ENCODE measurements at regions not wholly inside any gene's neighbourhood (a gene's known extent, or its start where the extent isn't known, plus 50 kb on each side); places are given as distances from the start of the nearest gene placed in this dataset.
A peak's percentile ranks its signal among the peaks of the same experiment; 100 is the strongest.

DNA sequence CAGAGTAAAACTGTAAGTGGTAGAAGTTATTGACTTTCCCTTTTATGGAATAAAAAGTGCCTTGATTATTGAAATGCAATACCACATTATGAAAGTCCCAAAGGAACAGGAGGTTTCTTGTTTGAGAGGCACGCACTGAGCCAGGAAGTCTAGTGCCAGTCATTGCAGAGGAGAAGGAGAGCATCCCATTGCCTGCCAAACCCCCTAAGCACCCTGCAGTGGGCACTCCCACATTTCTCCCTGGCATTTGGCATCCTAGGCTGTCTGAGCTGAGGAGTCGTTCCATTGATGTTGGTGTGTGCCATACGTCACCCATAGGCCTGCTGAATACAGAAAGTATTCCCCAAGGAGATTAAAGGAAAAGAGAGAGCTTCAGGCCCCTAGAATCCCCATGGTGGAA, 85.7 kb upstream of the MBNL2 start:
- DNase-seq: no peak

DNA sequence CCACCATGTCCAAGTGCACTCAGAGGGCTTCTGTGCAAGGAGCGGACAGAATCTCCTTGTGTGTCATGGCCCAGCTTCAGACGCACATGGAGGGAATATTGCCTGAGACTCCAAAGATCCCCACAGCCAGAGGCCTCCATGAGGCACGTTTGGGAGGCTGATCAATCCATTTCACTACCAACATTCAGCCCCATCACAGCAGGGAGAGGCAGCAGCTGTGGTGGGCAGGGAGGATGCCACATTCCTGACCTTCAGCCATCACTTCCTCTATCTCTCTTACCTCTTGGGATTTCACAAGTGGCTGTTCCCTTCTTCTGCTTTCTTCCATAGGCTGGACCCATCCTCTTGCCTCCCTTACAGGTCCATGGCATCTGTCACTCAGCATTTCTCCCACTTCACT, 82.4 kb upstream of the MBNL2 start:
- no peak for DNase-seq

DNA sequence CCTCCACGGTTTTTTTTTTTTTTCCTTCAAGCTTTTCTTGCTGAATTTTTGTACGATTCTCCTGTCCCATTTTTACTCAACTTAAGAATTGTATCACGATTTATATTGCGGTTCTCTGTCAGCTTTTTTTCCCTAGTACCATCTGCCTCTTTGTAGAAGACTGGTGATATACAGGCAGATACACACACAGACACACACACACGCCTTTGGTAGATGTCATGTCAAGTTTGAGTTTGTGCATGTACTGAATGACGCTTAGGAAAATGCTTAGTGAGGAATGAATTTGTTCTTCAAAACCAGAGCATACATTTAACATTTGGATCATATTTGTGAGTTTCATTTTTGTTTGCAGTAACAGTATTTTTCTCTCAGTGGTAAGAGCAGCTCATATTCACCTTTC, 82.0 kb upstream of the MBNL2 start:
- no peak for DNase-seq

- DNase-seq: no peak
Observed at GRCh38 chr13:97140611-97141010, 81.5 kb upstream of the MBNL2 start.

- DNase-seq: no peak
Observed at GRCh38 chr13:97141097-97141496, 81.0 kb upstream of the MBNL2 start.

DNA sequence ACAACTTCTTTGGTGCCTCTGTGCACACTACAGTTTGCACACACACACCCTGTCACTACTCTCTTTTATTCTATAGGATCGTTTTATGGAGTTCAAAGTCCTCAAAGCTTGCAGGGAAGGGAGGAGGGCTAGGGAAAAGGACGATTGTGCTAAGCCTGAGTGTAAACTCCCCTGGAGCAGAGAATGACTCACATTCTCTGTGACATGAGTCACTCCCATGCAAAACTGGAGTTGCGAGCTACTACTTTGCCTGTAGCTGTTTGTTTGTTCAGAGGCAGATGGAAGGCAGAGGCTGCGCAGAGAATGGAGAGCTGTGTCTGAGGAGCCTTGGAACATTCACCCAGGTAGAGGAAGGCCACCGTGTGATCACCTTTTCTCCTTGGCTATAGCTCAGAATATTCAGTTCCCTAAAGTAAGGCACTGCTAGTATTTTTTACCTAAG, 80.5 kb upstream of the MBNL2 start:
- peak in 1 of 5 experiments; percentile 41 for DNase-seq

DNA sequence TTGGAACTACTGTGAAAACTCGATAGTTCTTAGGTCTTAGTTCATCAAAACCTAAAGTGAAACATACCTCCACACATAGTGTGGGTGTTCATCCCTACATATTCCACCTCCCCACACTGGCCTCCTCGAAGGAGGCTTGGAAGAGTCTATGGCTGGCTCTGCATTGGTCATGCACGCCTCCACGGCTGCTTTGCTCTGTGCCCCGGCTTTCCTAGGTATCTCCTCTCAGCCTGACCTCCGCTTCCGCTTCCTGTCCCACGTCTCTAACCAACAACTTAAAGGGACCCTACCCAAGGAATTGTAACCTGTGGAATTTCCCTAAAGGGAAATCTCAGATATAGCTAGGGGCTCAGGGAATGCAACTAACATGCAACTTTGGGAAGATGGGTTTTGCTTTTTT, 79.7 kb upstream of the MBNL2 start:
- DNase-seq: no peak

- DNase-seq: no peak
Observed at GRCh38 chr13:97145057-97145456, 77.1 kb upstream of the MBNL2 start.

- DNase-seq: no peak
Observed at GRCh38 chr13:97148894-97149293, 73.2 kb upstream of the MBNL2 start.

DNA sequence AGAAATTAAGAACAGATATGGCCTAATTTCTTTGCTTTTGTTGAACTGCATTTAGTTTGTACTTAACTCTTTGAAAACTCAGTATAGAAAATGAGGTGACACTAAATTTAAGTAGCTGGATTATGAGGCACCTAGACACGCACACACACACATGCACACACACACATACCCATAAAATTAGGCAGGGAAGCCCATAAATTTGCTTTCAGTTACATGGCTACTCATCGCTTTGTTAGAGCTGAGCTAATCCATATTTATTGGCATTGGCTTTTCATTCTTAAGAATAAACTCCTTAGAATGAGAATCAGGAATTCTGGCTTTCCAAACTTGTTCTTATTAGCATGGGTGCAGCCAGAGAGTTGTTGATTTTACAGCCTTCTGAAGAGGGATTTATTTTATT, 61.7 kb upstream of the MBNL2 start:
- DNase-seq: no peak

DNA sequence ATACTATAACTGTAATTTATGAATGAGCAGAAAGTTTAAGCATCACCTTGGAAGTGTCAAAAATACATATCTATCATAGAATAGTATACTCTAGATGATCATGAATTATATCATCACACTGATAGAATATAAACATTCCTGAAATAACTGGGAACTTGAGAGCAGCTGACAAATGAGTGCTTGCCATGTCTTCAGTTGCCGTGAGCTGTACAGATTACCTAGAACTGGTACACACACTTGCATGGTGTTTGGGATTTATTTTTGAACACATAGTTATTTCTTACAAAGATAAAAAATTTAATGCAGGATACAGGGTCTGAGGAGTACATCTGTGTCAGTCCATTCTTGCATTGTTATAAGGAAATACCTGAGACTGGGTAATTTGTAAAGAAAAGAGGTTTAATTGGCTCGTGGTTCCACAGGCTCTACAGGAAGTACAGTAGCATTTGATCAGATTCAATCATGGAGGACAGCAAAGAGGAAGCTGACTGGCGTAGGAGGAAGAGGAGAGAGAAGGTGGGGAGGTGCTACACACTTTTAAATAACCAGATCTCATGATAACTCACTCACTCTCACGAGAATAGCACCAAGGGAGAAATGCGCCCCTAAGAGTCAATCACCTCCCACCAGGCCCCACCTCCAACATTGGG, 60.4 kb upstream of the MBNL2 start:
- DNase-seq: no peak

GRCh38 chr13:97165502-97166425, 56.4 kb upstream of the MBNL2 start:
- DNase-seq: no peak

DNA sequence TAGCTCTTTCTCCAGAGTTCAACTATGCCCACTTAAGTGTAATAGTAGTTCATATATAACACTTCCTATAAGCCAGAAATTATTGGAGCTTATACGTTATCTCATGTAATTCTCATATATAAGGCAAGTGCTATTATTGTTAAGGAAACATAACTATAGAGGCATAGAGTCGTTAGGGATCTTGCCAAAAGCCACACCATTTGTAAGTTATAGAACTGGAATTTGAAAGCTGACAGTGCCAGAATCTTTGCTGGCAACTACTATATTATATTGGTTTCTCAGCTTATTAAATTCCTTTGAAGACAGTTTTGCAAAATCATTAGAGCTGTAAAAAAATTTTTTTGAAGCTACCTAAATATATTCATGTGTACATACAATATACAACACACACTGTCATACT, 51.0 kb upstream of the MBNL2 start:
- DNase-seq: no peak
